ENCODE measurements at regions not wholly inside any gene's neighbourhood (a gene's known extent, or its start where the extent isn't known, plus 50 kb on each side); places are given as distances from the start of the nearest gene placed in this dataset.

- TF ChIP-seq CBFB (CRISPR knock-in tag; IDR thresholded peaks at IDR 0.05) = no peak
- TF ChIP-seq EZH2 (conservative IDR thresholded peaks at IDR 0.05; ENCODE audit: low read depth, low read length) = no peak
- TF ChIP-seq MXI1 (IDR thresholded peaks at IDR 0.05; ENCODE audit: borderline replicate concordance, low read depth, low read length) = no peak
- no peak for TF ChIP-seq ZNF24 (IDR thresholded peaks at IDR 0.05)
- TF ChIP-seq ZNF543 (CRISPR knock-in tag; IDR thresholded peaks at IDR 0.05) = no peak
- no peak for TF ChIP-seq ARNT (IDR thresholded peaks at IDR 0.05)
These were observed 215.3 kb upstream of the VLDLR start for GRCh38 chr9:2406252-2406651.

Measured in HepG2 (cell line).